OCI-LY1 (cell line): ENCODE measurements at regions not wholly inside any gene's neighbourhood (a gene's known extent, or its start where the extent isn't known, plus 50 kb on each side); places are given as distances from the start of the nearest gene placed in this dataset.

Source experiments
- H2AFZ ChIP-seq: fragments of 200-600 bp; sonication (generic), shearing (Covaris generic); 2 replicates; pipeline ENCODE4 v1.6.0; 2014; ENCODE audit warnings: antibody characterized with exemption, mild to moderate bottlenecking, low read length
- H3F3A ChIP-seq: fragments of 200-600 bp; sonication (generic), shearing (Covaris generic); 2 replicates; pipeline ENCODE4 v1.6.0; 2014; ENCODE audit warnings: mild to moderate bottlenecking, antibody characterized with exemption, low read length, moderate library complexity; ENCODE audit not compliant: insufficient read depth
- H3K27ac ChIP-seq: fragments of 200-600 bp; sonication (generic); 2 replicates; pipeline ENCODE4 v1.5.1; 2014; ENCODE audit warnings: low read length, mixed run types, mild to moderate bottlenecking, low read depth; ENCODE audit not compliant: poor library complexity, severe bottlenecking
- H3K27me3 ChIP-seq: fragments of 200-600 bp; sonication (generic); 2 replicates; pipeline ENCODE4 v1.6.0; 2014; ENCODE audit warnings: antibody characterized with exemption, mild to moderate bottlenecking, low read length, moderate library complexity; ENCODE audit not compliant: insufficient read depth
- H3K36me3 ChIP-seq: fragments of 200-600 bp; sonication (generic); 2 replicates; pipeline ENCODE4 v1.6.1; 2014; ENCODE audit warnings: mild to moderate bottlenecking, antibody characterized with exemption, low read length, moderate library complexity, mixed read lengths; ENCODE audit not compliant: insufficient read depth
- H3K4me1 ChIP-seq: fragments of 200-600 bp; sonication (generic); 2 replicates; pipeline ENCODE4 v1.5.1; 2014; ENCODE audit warnings: mild to moderate bottlenecking, low read length, moderate library complexity; ENCODE audit not compliant: insufficient read depth, severe bottlenecking
- H3K4me2 ChIP-seq: fragments of 200-600 bp; sonication (generic), shearing (Covaris generic); 2 replicates; pipeline ENCODE4 v1.6.1; 2014; ENCODE audit warnings: low read length
- H3K4me3 ChIP-seq: fragments of 200-600 bp; sonication (generic); 2 replicates; pipeline ENCODE4 v1.5.1; 2014; ENCODE audit warnings: low read length, low read depth, mild to moderate bottlenecking, mixed read lengths; ENCODE audit not compliant: poor library complexity, severe bottlenecking
- H3K79me2 ChIP-seq: fragments of 200-600 bp; shearing (Covaris generic); 2 replicates; pipeline ENCODE4 v1.6.1; 2016; ENCODE audit warnings: mixed run types, low read length, mixed read lengths; ENCODE audit not compliant: insufficient read depth
- H3K9ac ChIP-seq: fragments of 200-600 bp; sonication (generic), shearing (Covaris generic); 2 replicates; pipeline ENCODE4 v1.6.1; 2014; ENCODE audit warnings: mild to moderate bottlenecking, low read length, mixed read lengths
- H3K9me2 ChIP-seq: fragments of 200-600 bp; sonication (generic), shearing (Covaris generic); 2 replicates; pipeline ENCODE4 v1.6.1; 2014; ENCODE audit warnings: low read depth, mild to moderate bottlenecking, low read length, mixed read lengths
- H3K9me3 ChIP-seq: fragments of 200-600 bp; shearing (Covaris generic); 2 replicates; pipeline ENCODE4 v1.6.1; 2014; ENCODE audit warnings: low read length, mixed read lengths
- H4K20me1 ChIP-seq: fragments of 200-600 bp; sonication (generic), shearing (Covaris generic); 2 replicates; pipeline ENCODE4 v1.6.0; 2016; ENCODE audit warnings: mild to moderate bottlenecking, low read length; ENCODE audit not compliant: insufficient read depth
- EZH2 ChIP-seq: fragments of 200-600 bp; sonication (generic), shearing (Covaris generic); IDR thresholded peaks from 2 replicates; pipeline ENCODE4 v1.8.0; 2017; ENCODE audit warnings: borderline replicate concordance, mixed run types, mild to moderate bottlenecking, antibody characterized with exemption, low read length, moderate library complexity, mixed read lengths
- TF ChIP-seq, protein P1 (sequence below): fragments of 200-600 bp; sonication (generic), shearing (Covaris generic); IDR thresholded peaks from 2 replicates; pipeline ENCODE4 v1.5.1; 2017; ENCODE audit warnings: mild to moderate bottlenecking, antibody characterized with exemption, low read length, moderate library complexity, mixed read lengths

DNA sequence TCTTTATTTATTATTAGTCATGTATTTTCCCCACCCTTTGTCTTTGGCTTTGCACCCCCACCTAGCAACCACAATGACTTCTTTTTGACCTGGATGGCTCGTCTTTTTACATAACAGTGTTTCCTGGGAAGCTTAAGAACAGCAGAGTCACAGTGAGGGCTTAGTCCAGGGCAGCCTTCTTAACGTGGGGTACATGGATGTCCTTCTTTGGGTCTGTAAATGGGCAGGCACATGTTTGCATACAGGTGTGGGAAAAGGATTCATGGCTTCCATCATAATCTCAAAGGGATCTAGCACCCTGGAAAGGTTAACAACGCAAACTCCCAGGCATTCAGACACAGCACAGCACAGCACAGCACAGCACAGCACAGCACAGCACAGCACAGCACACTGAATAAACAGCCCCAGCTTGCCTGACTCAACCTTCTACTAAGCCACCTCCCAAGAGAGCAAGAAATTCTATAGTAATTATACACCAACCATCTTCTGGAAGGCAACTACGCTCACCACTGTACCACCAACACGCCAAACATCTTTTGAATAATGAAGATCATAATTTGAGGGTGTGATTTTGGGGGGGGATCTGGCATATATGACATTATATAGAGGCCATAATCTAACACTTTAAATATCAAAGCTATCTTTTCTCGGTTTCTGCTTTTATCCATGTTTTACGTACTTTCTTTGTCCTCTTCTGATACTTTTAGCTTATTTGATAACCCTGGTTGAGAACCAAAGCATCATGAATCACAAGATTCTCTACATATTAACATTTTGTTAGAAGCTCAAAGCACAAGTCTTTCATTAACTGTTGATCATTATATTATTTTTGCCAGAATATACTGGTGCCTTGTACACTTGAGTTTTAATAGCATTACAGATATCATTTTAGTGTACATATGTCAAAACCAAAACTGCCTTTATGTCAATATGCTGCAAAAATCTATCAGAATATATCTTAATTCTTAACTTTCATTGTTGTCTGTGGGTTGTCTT lies 177.2 kb upstream of the KLF14 start:
- no peaks in the 10 kb centered on the region for H3F3A ChIP-seq
- no peak overlapping the region; the same call in 1 of the 2 replicates for H3K4me2 ChIP-seq
- H3K27ac ChIP-seq, result no peak overlapping the region
- 0 out of 2 replicates have a peak, but pooled peaks cover 7% of the 10 kb centered on the region for H3K79me2 ChIP-seq
- no peaks in the 10 kb centered on the region for H3K9me2 ChIP-seq
- TF ChIP-seq EZH2, result no peak
- TF ChIP-seq, protein P1, sequence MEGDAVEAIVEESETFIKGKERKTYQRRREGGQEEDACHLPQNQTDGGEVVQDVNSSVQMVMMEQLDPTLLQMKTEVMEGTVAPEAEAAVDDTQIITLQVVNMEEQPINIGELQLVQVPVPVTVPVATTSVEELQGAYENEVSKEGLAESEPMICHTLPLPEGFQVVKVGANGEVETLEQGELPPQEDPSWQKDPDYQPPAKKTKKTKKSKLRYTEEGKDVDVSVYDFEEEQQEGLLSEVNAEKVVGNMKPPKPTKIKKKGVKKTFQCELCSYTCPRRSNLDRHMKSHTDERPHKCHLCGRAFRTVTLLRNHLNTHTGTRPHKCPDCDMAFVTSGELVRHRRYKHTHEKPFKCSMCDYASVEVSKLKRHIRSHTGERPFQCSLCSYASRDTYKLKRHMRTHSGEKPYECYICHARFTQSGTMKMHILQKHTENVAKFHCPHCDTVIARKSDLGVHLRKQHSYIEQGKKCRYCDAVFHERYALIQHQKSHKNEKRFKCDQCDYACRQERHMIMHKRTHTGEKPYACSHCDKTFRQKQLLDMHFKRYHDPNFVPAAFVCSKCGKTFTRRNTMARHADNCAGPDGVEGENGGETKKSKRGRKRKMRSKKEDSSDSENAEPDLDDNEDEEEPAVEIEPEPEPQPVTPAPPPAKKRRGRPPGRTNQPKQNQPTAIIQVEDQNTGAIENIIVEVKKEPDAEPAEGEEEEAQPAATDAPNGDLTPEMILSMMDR, result no peak
- peaks cover 37% of the 10 kb centered on the region; the same call in 1 of the 2 replicates for H3K36me3 ChIP-seq
- no peak overlapping the region for H2AFZ ChIP-seq
- no peaks in the 10 kb centered on the region for H3K9me3 ChIP-seq
- peaks cover 46% of the 10 kb centered on the region for H3K4me1 ChIP-seq
- no peak overlapping the region for H3K9ac ChIP-seq
- no peaks in the 10 kb centered on the region for H4K20me1 ChIP-seq
- no peaks in the 10 kb centered on the region for H3K27me3 ChIP-seq
- H3K4me3 ChIP-seq, result peak overlapping the region; percentile 63

DNA sequence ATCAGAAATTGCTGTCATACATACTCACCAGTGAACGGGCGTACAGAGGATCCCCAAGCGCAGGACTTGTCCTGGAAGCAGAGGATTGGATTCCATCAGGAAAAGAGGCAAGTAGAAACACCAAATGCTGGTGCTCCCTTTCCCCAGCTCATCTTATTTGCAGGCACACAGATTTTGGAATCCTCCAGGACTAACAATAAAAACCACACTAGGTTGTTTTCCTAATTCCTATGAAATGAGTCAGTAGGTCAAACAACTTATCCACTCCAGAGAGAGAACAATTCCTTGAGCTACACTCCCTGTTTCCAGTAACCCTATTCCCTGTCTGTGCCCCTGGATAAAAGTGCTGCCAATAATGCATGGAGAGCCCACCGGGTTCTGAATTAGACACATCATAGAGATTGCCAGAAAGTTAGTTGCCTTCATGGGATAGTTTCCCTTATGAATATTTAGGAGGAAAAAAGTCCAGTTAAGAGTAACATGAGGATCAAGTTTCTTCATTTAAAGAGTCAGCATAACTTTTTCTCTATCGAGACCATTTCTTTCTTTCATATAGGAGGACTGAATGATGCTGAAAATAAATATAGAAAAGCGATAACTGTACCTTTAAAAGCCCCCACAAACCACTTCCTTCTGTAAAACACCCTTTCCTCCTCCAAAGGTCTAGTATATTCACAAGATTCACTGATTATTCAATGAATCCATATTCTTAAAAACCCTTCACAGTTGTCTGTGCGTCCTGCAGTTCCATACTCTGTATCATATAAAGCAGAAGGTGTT lies 178.3 kb upstream of the KLF14 start:
- H3K9me2 ChIP-seq, result no peaks in the 10 kb centered on the region
- peak overlapping the region; percentile 92 for H3K4me2 ChIP-seq
- no peaks in the 10 kb centered on the region for H4K20me1 ChIP-seq
- H3K9ac ChIP-seq, result peak overlapping the region; percentile 70
- no peak overlapping the region for H2AFZ ChIP-seq
- H3K27me3 ChIP-seq, result no peaks in the 10 kb centered on the region
- H3K4me3 ChIP-seq, result peak overlapping the region; percentile 63
- H3K27ac ChIP-seq, result peak overlapping the region; percentile 81
- no peaks in the 10 kb centered on the region for H3K9me3 ChIP-seq
- H3K36me3 ChIP-seq, result peaks cover 37% of the 10 kb centered on the region; the same call in 1 of the 2 replicates
- H3K4me1 ChIP-seq, result peaks cover 56% of the 10 kb centered on the region
- H3K79me2 ChIP-seq, result 0 out of 2 replicates have a peak, but pooled peaks cover 7% of the 10 kb centered on the region
- H3F3A ChIP-seq, result no peaks in the 10 kb centered on the region
- TF ChIP-seq, protein P1, result no peak
- TF ChIP-seq EZH2, result no peak

DNA sequence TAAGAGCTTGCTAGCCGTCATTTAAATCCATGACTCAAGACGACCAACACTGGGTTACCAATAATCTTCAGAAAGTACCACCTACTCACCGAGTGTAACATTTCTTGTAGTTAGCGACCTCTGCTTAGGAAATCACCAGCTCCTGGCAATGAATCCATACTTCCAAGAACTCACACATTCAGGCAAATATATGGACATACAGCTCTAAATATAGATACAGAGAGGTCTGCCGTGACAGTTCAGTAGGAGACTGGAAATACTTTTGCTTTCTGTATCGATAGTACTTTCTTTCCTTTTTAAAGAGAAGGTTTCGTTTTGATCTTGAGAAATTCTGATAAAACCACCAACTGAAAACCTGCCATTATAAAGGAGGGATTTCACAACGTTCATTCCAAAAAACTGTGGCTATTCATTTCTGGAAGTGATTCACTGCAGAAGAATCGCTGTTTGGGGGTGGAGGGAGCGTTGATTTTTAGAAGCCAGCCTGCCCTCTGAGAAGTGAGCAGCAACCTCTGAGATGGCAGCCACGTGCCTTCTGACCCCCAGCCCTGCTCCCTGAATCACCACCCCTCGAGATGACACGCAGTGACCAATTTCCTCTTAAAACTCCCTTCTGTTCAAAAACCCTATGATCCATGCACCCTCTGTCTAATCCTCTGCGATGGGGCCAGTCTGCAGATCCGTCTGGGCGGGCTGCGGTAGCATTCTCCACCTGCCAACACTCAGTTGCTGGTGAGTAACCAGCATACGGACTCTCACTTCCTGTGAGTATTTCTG lies 179.0 kb upstream of the KLF14 start:
- H3K79me2 ChIP-seq, result 0 out of 2 replicates have a peak, but pooled peaks cover 7% of the 10 kb centered on the region
- H2AFZ ChIP-seq, result no peak overlapping the region
- H3K27ac ChIP-seq, result peak overlapping the region; percentile 81

More for the DNA sequence above, 179.0 kb upstream of the KLF14 start:
- Histone ChIP-seq H3K9me3 (no peaks in the 10 kb centered on the region), H3K9ac (peak overlapping the region; percentile 70), H3K4me1 (peaks cover 64% of the 10 kb centered on the region), H3K4me2 (peak overlapping the region; percentile 92), H4K20me1 (no peaks in the 10 kb centered on the region), H3F3A (no peaks in the 10 kb centered on the region), H3K4me3 (peak overlapping the region; percentile 63), H3K27me3 (no peaks in the 10 kb centered on the region), H3K9me2 (no peaks in the 10 kb centered on the region), H3K36me3 (peaks cover 37% of the 10 kb centered on the region; the same call in 1 of the 2 replicates)
- no peak for TF ChIP-seq EZH2
- TF ChIP-seq, protein P1, result no peak
